AG04449 (cell line): ENCODE measurements at regions not wholly inside any gene's neighbourhood (a gene's known extent, or its start where the extent isn't known, plus 50 kb on each side); places are given as distances from the start of the nearest gene placed in this dataset.

Experiments
- CTCF ChIA-PET: fragments of 350-600 bp; formaldehyde crosslinking; extraction: SDS; loops from one replicate; lab custom pipeline; 2021; ENCODE audit warnings: antibody characterized with exemption; lab: Yijun Ruan, JAX
- POLR2A ChIA-PET: fragments of 400-600, 350-600 bp; formaldehyde crosslinking; extraction: SDS; loops from one replicate; lab custom pipeline; 2020; ENCODE audit warnings: antibody characterized with exemption, inconsistent platforms; lab: Yijun Ruan, JAX
- DNase-seq: peaks from one replicate; pipeline ENCODE4 v3.0.0-alpha.2; 2010; ENCODE audit warnings: low read depth, low spot score
- H3K4me3 ChIP-seq: 2 replicates; pipeline ENCODE4 v1.5.1; 2011; ENCODE audit warnings: low read depth, mild to moderate bottlenecking, control low read depth, low read length
- CTCF ChIP-seq: IDR thresholded peaks from one replicate; pipeline ENCODE4 v1.5.1; 2011; ENCODE audit warnings: mild to moderate bottlenecking, moderate library complexity, low read length, control low read depth, inconsistent platforms; ENCODE audit not compliant: insufficient read depth; ENCODE audit errors: missing control alignments

- H3K4me3 ChIP-seq: no peak overlapping the region
- ChIA-PET POLR2A (no interaction called here), CTCF (no interaction called here)
- no peak for TF ChIP-seq CTCF
- no peak for DNase-seq
Observed at GRCh38 chr6:14366872-14367271, 249.3 kb downstream of the CD83 start.

GRCh38 chr6:14367296-14367695 lies 249.7 kb downstream of the CD83 start:
- no peak for TF ChIP-seq CTCF
- ChIA-PET POLR2A (no interaction called here), CTCF (no interaction called here)
- no peak for DNase-seq
- no peak overlapping the region for H3K4me3 ChIP-seq

- DNase-seq: no peak
- POLR2A ChIA-PET: no interaction called here
- H3K4me3 ChIP-seq: no peak overlapping the region
- no peak for TF ChIP-seq CTCF
- CTCF ChIA-PET: no interaction called here
Observed at GRCh38 chr6:14369717-14370116, 252.1 kb downstream of the CD83 start.

- TF ChIP-seq CTCF: no peak
- POLR2A ChIA-PET: no interaction called here
- CTCF ChIA-PET: no interaction called here
- DNase-seq: no peak
- no peak overlapping the region for H3K4me3 ChIP-seq
Observed at GRCh38 chr6:14371530-14371929, 254.0 kb downstream of the CD83 start.

GRCh38 chr6:14372734-14373489 lies 255.3 kb downstream of the CD83 start:
- ChIA-PET POLR2A (no interaction called here), CTCF (no interaction called here)
- H3K4me3 ChIP-seq: no peak overlapping the region
- TF ChIP-seq CTCF: no peak
- no peak for DNase-seq

GRCh38 chr6:14373648-14374437 lies 256.3 kb downstream of the CD83 start:
- POLR2A ChIA-PET: no interaction called here
- TF ChIP-seq CTCF: no peak
- CTCF ChIA-PET: no interaction called here

More at GRCh38 chr6:14373648-14374437, 256.3 kb downstream of the CD83 start:
- no peak for DNase-seq
- no peak overlapping the region for H3K4me3 ChIP-seq
